ENCODE measurements at regions not wholly inside any gene's neighbourhood (a gene's known extent, or its start where the extent isn't known, plus 50 kb on each side); places are given as distances from the start of the nearest gene placed in this dataset.
"Not testable (repeated sequence)": the region's sequence is repeated elsewhere in the genome, so short reads cannot be mapped to it uniquely, and the experiment has no call there.

DNA sequence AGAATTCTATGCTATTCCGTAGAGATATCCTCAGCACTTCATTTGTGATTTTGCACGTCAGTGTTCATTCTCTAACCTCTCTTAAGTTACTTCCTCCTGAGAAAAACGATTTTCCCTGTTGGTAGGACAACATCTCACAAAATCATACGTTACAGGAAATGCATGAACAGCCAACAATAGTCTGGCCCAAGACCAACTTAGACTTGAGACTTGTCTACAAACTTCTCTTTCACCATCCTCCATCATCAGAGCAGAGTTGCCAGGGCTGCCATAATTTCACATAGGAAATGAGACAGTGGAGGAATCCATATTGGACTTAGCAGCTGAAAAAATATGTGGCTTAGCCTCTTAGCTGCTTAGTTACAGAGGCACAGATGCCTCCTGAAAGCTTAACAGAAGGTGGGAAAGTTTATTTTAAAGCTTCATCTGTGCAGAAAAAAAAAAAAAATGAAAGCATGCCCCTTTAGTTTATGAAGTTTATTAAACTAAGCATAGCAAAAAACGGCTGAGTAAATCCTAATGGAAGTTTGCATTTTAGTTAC, 222.5 kb upstream of the CACNA2D1 start:
- H2AFZ ChIP-seq (ENCODE audit: low read length): no peak overlapping the region
- H3K27ac ChIP-seq (ENCODE audit: low read length): no peak overlapping the region
- H3K27me3 ChIP-seq (ENCODE audit: low read length): no peaks in the 10 kb centered on the region
- H3K4me3 ChIP-seq (ENCODE audit: low read length): no peak overlapping the region
- H3K9ac ChIP-seq (ENCODE audit: low read length): no peak overlapping the region
- H3K36me3 ChIP-seq (ENCODE audit: insufficient read depth, low read length): no peaks in the 10 kb centered on the region
- peaks cover 10% of the 10 kb centered on the region; the same call in 1 of the 2 replicates for H3K9me3 ChIP-seq (ENCODE audit: low read length)
- H3K4me2 ChIP-seq (ENCODE audit: low read depth, low read length, poor library complexity, severe bottlenecking): no peak overlapping the region
- no peaks in the 10 kb centered on the region for H3K9me2 ChIP-seq (replicated peaks; ENCODE audit: insufficient read depth, low read length)
- DNase-seq: no peak
- no peaks in the 10 kb centered on the region for H3K4me1 ChIP-seq (ENCODE audit: low read length)
- H4K20me1 ChIP-seq (ENCODE audit: insufficient read depth, low read depth, low read length): no peaks in the 10 kb centered on the region
- no peaks in the 10 kb centered on the region for H3K79me2 ChIP-seq (ENCODE audit: low read length)

DNA sequence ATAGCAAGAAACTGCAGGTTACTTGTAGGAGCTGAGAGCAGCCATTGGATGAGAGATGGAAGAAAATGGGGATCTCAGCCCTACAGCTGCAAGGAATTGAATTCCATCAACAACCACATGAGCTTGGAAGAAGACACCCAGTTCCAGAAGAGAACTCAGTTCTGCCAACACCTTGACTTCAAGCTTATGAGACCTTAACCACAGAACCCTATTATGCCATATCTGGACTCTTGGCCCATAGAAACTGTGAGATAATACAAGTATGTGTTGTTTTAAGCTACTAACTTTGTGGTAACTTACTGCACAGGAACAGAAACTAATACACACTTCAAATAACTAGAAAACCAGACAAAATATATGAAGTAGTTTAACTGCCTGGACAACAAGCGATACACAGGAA, 212.4 kb upstream of the CACNA2D1 start:
- no peaks in the 10 kb centered on the region for H3K4me1 ChIP-seq (ENCODE audit: low read length)
- DNase-seq: no peak
- H3K27ac ChIP-seq (ENCODE audit: low read length): no peak overlapping the region
- H3K27me3 ChIP-seq (ENCODE audit: low read length): no peaks in the 10 kb centered on the region
- no peaks in the 10 kb centered on the region for H4K20me1 ChIP-seq (ENCODE audit: insufficient read depth, low read depth, low read length)
- H3K9me3 ChIP-seq (ENCODE audit: low read length): peaks cover 9% of the 10 kb centered on the region
- H3K9me2 ChIP-seq (replicated peaks; ENCODE audit: insufficient read depth, low read length): no peaks in the 10 kb centered on the region
- H3K4me3 ChIP-seq (ENCODE audit: low read length): no peak overlapping the region
- no peak overlapping the region for H2AFZ ChIP-seq (ENCODE audit: low read length)
- no peak overlapping the region for H3K9ac ChIP-seq (ENCODE audit: low read length)
- H3K4me2 ChIP-seq (ENCODE audit: low read depth, low read length, poor library complexity, severe bottlenecking): no peak overlapping the region
- H3K79me2 ChIP-seq (ENCODE audit: low read length): no peaks in the 10 kb centered on the region
- H3K36me3 ChIP-seq (ENCODE audit: insufficient read depth, low read length): no peaks in the 10 kb centered on the region

DNA sequence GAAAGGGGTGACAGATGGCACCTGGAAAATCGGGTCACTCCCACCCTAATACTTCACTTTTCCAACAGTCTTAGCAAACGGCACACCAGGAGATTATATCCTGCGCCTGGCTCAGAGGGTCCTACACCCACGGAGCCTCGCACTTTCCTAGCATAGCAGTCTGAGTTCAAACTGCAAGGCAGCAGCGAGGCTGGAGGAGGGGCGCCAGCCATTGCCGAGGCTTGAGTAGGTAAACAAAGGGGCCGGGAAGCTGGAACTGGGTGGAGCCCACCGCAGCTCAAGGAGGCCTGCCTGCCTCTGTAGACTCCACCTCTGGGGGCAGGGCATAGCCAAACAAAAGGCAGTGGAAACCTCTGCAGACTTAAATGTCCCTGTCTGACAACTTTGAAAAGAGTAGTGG, 206.5 kb upstream of the CACNA2D1 start:
- not testable (repeated sequence) for H3K9ac ChIP-seq (ENCODE audit: low read length); H2AFZ ChIP-seq (ENCODE audit: low read length); H3K4me3 ChIP-seq (ENCODE audit: low read length); H3K4me2 ChIP-seq (ENCODE audit: low read depth, low read length, poor library complexity, severe bottlenecking); H3K79me2 ChIP-seq (ENCODE audit: low read length); DNase-seq; H3K9me3 ChIP-seq (ENCODE audit: low read length); H3K4me1 ChIP-seq (ENCODE audit: low read length); H3K36me3 ChIP-seq (ENCODE audit: insufficient read depth, low read length); H3K27ac ChIP-seq (ENCODE audit: low read length); H3K9me2 ChIP-seq (replicated peaks; ENCODE audit: insufficient read depth, low read length); H3K27me3 ChIP-seq (ENCODE audit: low read length); H4K20me1 ChIP-seq (ENCODE audit: insufficient read depth, low read depth, low read length)

DNA sequence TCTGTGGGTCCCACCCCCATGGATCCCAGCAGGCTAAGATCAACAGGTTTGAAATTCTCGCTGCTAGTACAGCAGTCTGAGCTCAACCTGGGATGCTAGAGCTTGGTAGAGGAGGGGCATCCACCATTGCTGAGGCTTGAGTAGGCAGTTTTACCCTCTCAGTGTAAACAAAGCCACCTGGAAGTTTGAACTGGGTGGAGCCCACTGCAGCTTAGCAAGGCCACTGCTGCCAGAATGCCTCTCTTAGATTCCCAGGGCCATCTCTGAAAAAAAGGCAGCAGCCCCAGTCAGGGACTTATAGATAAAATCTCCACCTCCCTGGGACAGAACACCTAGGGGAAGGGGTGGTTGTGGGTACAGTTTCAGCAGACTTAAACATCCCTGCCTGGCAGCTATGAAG, 190.0 kb upstream of the CACNA2D1 start:
- H3K9me3 ChIP-seq (ENCODE audit: low read length): peaks cover 4% of the 10 kb centered on the region
- no peak overlapping the region for H2AFZ ChIP-seq (ENCODE audit: low read length)
- no peaks in the 10 kb centered on the region for H3K9me2 ChIP-seq (replicated peaks; ENCODE audit: insufficient read depth, low read length)
- no peak overlapping the region for H3K4me3 ChIP-seq (ENCODE audit: low read length)
- H3K27ac ChIP-seq (ENCODE audit: low read length): no peak overlapping the region
- no peaks in the 10 kb centered on the region for H3K4me1 ChIP-seq (ENCODE audit: low read length)
- no peaks in the 10 kb centered on the region for H3K36me3 ChIP-seq (ENCODE audit: insufficient read depth, low read length)
- no peak overlapping the region for H3K9ac ChIP-seq (ENCODE audit: low read length)
- H3K79me2 ChIP-seq (ENCODE audit: low read length): no peaks in the 10 kb centered on the region
- DNase-seq: no peak
- H3K27me3 ChIP-seq (ENCODE audit: low read length): no peaks in the 10 kb centered on the region
- H4K20me1 ChIP-seq (ENCODE audit: insufficient read depth, low read depth, low read length): no peaks in the 10 kb centered on the region
- H3K4me2 ChIP-seq (ENCODE audit: low read depth, low read length, poor library complexity, severe bottlenecking): no peak overlapping the region

DNA sequence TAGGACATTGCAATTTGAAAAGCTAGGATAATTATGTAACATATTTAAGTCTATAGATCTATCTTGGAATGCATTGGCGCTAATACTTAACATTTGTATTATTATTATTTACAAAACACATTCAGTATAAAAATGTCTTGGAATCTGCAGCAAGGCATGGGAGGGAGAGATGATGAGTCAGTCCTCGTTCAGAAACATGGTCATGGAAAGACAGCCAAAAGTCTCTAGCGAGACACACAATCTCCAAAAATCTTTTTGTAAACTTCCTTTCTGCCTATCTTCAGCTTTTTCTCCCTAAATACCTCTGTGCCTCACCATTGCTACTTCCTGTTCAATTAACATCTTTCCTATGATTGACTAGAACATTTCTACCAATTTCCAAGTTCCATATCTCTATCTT, 188.4 kb upstream of the CACNA2D1 start:
- H3K9ac ChIP-seq (ENCODE audit: low read length): no peak overlapping the region
- no peaks in the 10 kb centered on the region for H3K4me1 ChIP-seq (ENCODE audit: low read length)
- no peak for DNase-seq
- no peak overlapping the region for H3K4me2 ChIP-seq (ENCODE audit: low read depth, low read length, poor library complexity, severe bottlenecking)
- no peaks in the 10 kb centered on the region for H3K9me2 ChIP-seq (replicated peaks; ENCODE audit: insufficient read depth, low read length)
- H3K4me3 ChIP-seq (ENCODE audit: low read length): no peak overlapping the region
- no peaks in the 10 kb centered on the region for H3K79me2 ChIP-seq (ENCODE audit: low read length)
- no peaks in the 10 kb centered on the region for H3K36me3 ChIP-seq (ENCODE audit: insufficient read depth, low read length)
- no peak overlapping the region for H3K27ac ChIP-seq (ENCODE audit: low read length)
- no peak overlapping the region for H2AFZ ChIP-seq (ENCODE audit: low read length)
- H4K20me1 ChIP-seq (ENCODE audit: insufficient read depth, low read depth, low read length): no peaks in the 10 kb centered on the region
- peaks cover 9% of the 10 kb centered on the region for H3K9me3 ChIP-seq (ENCODE audit: low read length)
- no peaks in the 10 kb centered on the region for H3K27me3 ChIP-seq (ENCODE audit: low read length)

DNA sequence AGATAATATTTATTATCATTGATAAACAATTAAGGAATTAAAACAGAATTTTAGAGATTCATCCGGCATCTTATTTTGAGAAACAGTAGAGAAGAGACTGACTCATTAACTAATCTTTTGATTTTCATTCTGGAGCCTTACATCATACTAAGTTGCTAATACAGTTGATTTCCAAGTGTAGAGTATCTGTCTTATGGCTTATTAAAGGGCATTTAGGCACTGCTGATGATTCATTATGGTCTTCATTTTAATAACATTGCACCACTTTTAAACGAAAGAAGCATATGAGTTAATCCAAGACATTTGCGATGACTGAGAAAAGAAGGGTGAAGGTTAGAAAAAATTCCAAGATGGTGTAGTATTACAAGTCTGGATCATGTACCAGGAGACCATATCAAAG, 186.0 kb upstream of the CACNA2D1 start:
- Histone ChIP-seq H3K27me3 (ENCODE audit: low read length) (no peaks in the 10 kb centered on the region), H3K27ac (ENCODE audit: low read length) (no peak overlapping the region), H4K20me1 (ENCODE audit: insufficient read depth, low read depth, low read length) (no peaks in the 10 kb centered on the region), H2AFZ (ENCODE audit: low read length) (no peak overlapping the region), H3K9me3 (ENCODE audit: low read length) (peaks cover 26% of the 10 kb centered on the region), H3K4me3 (ENCODE audit: low read length) (no peak overlapping the region), H3K4me2 (ENCODE audit: low read depth, low read length, poor library complexity, severe bottlenecking) (no peak overlapping the region), H3K9me2 (replicated peaks; ENCODE audit: insufficient read depth, low read length) (no peaks in the 10 kb centered on the region), H3K9ac (ENCODE audit: low read length) (no peak overlapping the region), H3K4me1 (ENCODE audit: low read length) (no peaks in the 10 kb centered on the region), H3K79me2 (ENCODE audit: low read length) (no peaks in the 10 kb centered on the region), H3K36me3 (ENCODE audit: insufficient read depth, low read length) (no peaks in the 10 kb centered on the region)
- no peak for DNase-seq

DNA sequence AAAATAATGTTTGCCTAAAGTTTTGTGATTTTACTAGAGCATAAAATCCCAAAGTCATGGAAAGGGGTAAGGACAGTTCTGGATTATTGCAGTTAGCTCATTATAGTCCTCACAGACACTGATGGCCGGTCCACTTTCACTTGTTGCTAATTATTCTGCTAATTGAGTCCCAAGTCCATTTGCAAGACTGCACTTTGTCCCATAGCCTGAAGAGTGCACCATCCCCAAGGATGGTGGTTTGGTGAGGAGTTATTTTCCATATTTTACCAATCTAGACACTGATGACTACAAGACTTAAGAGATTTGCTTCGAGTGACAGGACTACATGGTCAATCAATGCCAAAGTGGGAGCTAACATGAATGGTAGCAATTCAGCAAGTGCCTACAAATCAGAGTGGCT, 181.8 kb upstream of the CACNA2D1 start:
- no peaks in the 10 kb centered on the region for H3K4me1 ChIP-seq (ENCODE audit: low read length)
- no peak overlapping the region for H3K4me2 ChIP-seq (ENCODE audit: low read depth, low read length, poor library complexity, severe bottlenecking)
- H3K9me2 ChIP-seq (replicated peaks; ENCODE audit: insufficient read depth, low read length): no peaks in the 10 kb centered on the region
- H3K4me3 ChIP-seq (ENCODE audit: low read length): no peak overlapping the region
- peaks cover 40% of the 10 kb centered on the region for H3K9me3 ChIP-seq (ENCODE audit: low read length)
- no peaks in the 10 kb centered on the region for H3K79me2 ChIP-seq (ENCODE audit: low read length)
- no peak overlapping the region for H3K27ac ChIP-seq (ENCODE audit: low read length)
- no peaks in the 10 kb centered on the region for H3K27me3 ChIP-seq (ENCODE audit: low read length)
- H4K20me1 ChIP-seq (ENCODE audit: insufficient read depth, low read depth, low read length): no peaks in the 10 kb centered on the region
- no peak overlapping the region for H2AFZ ChIP-seq (ENCODE audit: low read length)
- H3K9ac ChIP-seq (ENCODE audit: low read length): no peak overlapping the region
- no peak for DNase-seq
- no peaks in the 10 kb centered on the region for H3K36me3 ChIP-seq (ENCODE audit: insufficient read depth, low read length)

DNA sequence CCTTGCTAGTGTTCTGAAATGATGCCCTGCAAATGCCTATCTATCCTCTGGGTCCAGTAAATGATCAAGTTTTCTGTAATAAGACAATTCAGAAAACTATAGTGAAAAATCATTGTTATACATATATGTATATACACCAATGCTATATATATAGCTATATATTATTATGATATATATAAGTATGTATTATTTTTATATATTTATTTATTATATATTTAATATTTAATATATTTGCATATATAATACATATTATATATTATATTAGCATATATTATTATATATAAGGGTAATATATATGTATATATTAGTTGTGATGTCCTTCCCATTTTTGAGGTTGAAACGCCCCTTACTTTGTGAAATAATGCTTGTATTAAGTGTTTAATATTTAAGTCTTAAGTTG, 181.4 kb upstream of the CACNA2D1 start:
- Histone ChIP-seq H3K9me2 (replicated peaks; ENCODE audit: insufficient read depth, low read length) (no peaks in the 10 kb centered on the region), H3K36me3 (ENCODE audit: insufficient read depth, low read length) (no peaks in the 10 kb centered on the region), H4K20me1 (ENCODE audit: insufficient read depth, low read depth, low read length) (no peaks in the 10 kb centered on the region), H3K4me2 (ENCODE audit: low read depth, low read length, poor library complexity, severe bottlenecking) (no peak overlapping the region), H3K9ac (ENCODE audit: low read length) (no peak overlapping the region), H2AFZ (ENCODE audit: low read length) (no peak overlapping the region), H3K4me1 (ENCODE audit: low read length) (no peaks in the 10 kb centered on the region), H3K27me3 (ENCODE audit: low read length) (no peaks in the 10 kb centered on the region), H3K27ac (ENCODE audit: low read length) (no peak overlapping the region), H3K4me3 (ENCODE audit: low read length) (no peak overlapping the region), H3K79me2 (ENCODE audit: low read length) (no peaks in the 10 kb centered on the region), H3K9me3 (ENCODE audit: low read length) (peaks cover 40% of the 10 kb centered on the region)
- DNase-seq: no peak

DNA sequence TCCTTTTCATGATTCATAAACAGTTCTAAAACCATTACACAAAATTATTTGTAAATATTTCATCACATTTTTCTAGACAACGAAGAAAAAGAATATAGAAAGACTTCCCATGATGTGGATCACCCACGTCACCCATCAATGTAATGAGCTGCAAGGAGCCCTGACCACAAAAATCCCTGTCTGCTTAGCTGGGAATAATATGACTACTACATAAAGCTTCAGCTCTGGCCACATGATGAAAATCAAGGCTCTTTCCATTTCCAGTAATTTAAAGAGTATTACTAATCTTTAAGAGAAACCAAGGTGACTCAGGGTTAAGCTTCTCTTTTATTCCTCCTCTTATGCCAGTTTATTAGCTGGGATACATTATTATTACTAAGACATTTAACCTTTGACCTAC, 180.8 kb upstream of the CACNA2D1 start:
- no peak overlapping the region for H2AFZ ChIP-seq (ENCODE audit: low read length)
- no peak overlapping the region for H3K27ac ChIP-seq (ENCODE audit: low read length)
- H3K79me2 ChIP-seq (ENCODE audit: low read length): no peaks in the 10 kb centered on the region

More for the DNA sequence above, 180.8 kb upstream of the CACNA2D1 start:
- Histone ChIP-seq H3K4me1 (ENCODE audit: low read length) (no peaks in the 10 kb centered on the region), H3K36me3 (ENCODE audit: insufficient read depth, low read length) (no peaks in the 10 kb centered on the region), H3K9me3 (ENCODE audit: low read length) (peaks cover 40% of the 10 kb centered on the region), H3K9me2 (replicated peaks; ENCODE audit: insufficient read depth, low read length) (no peaks in the 10 kb centered on the region), H4K20me1 (ENCODE audit: insufficient read depth, low read depth, low read length) (no peaks in the 10 kb centered on the region), H3K4me2 (ENCODE audit: low read depth, low read length, poor library complexity, severe bottlenecking) (no peak overlapping the region), H3K4me3 (ENCODE audit: low read length) (no peak overlapping the region), H3K27me3 (ENCODE audit: low read length) (no peaks in the 10 kb centered on the region), H3K9ac (ENCODE audit: low read length) (no peak overlapping the region)
- no peak for DNase-seq

All from Karpas-422 (cell line).